H9 (cell line): ENCODE measurements at regions not wholly inside any gene's neighbourhood (a gene's known extent, or its start where the extent isn't known, plus 50 kb on each side); places are given as distances from the start of the nearest gene placed in this dataset.
"Not testable (repeated sequence)": the region's sequence is repeated elsewhere in the genome, so short reads cannot be mapped to it uniquely, and the experiment has no call there.

Source experiments
- DNase-seq: peaks from one replicate; pipeline ENCODE4 v3.0.0-alpha.2; 2017
- H2AFZ ChIP-seq: one replicate; pipeline ENCODE4 v1.6.1; 2013; ENCODE audit warnings: mild to moderate bottlenecking, low read length, control low read depth, moderate library complexity
- H2AK5ac ChIP-seq: 2 replicates; pipeline ENCODE4 v1.6.1; 2013; ENCODE audit warnings: low read length, control low read depth, mixed read lengths; ENCODE audit not compliant: insufficient read length
- H2BK120ac ChIP-seq: one replicate; pipeline ENCODE4 v1.6.1; 2013; ENCODE audit warnings: low read depth, mild to moderate bottlenecking, low read length, control low read depth, inconsistent platforms; ENCODE audit not compliant: poor library complexity, severe bottlenecking
- H2BK12ac ChIP-seq: 2 replicates; pipeline ENCODE4 v1.6.1; 2013; ENCODE audit warnings: low read length, control low read depth, mixed read lengths, low read depth; ENCODE audit not compliant: insufficient read length
- H2BK15ac ChIP-seq: 2 replicates; pipeline ENCODE4 v1.6.1; 2013; ENCODE audit warnings: low read depth, low read length, control low read depth
- H2BK20ac ChIP-seq: one replicate; pipeline ENCODE4 v1.6.1; 2013; ENCODE audit warnings: low read depth, mild to moderate bottlenecking, low read length, control low read depth, inconsistent platforms; ENCODE audit not compliant: poor library complexity, severe bottlenecking
- H2BK5ac ChIP-seq: 2 replicates; pipeline ENCODE4 v1.6.1; 2013; ENCODE audit warnings: low read length, control low read depth, mixed read lengths; ENCODE audit not compliant: insufficient read length
- H3K14ac ChIP-seq: 2 replicates; pipeline ENCODE4 v1.6.1; 2013; ENCODE audit warnings: low read length, control low read depth; ENCODE audit not compliant: insufficient read depth
- H3K18ac ChIP-seq: 2 replicates; pipeline ENCODE4 v1.6.1; 2013; ENCODE audit warnings: low read depth, mild to moderate bottlenecking, mixed read lengths, low read length, control low read depth; ENCODE audit not compliant: insufficient read length
- H3K23ac ChIP-seq: 2 replicates; pipeline ENCODE4 v1.6.1; 2013; ENCODE audit warnings: low read length, control low read depth, mixed read lengths, low read depth; ENCODE audit not compliant: insufficient read length
- H3K23me2 ChIP-seq: 2 replicates; pipeline ENCODE4 v1.6.1; 2013; ENCODE audit warnings: low read depth, mild to moderate bottlenecking, mixed read lengths, low read length, control low read depth; ENCODE audit not compliant: insufficient read length, poor library complexity, severe bottlenecking
- H3K27ac ChIP-seq: 2 replicates; pipeline ENCODE4 v1.5.1; 2013; ENCODE audit warnings: low read length, control low read depth, mixed read lengths, low read depth; ENCODE audit not compliant: insufficient read length
- H3K27me3 ChIP-seq: 2 replicates; pipeline ENCODE4 v1.6.1; 2013; ENCODE audit warnings: low read length, control low read depth, inconsistent platforms; ENCODE audit not compliant: insufficient read depth
- H3K4ac ChIP-seq: 2 replicates; pipeline ENCODE4 v1.6.1; 2013; ENCODE audit warnings: low read depth, mild to moderate bottlenecking, control low read depth, inconsistent platforms, low read length, moderate library complexity
- H3K4me1 ChIP-seq: 2 replicates; pipeline ENCODE4 v1.6.1; 2013; ENCODE audit warnings: low read length, control low read depth, inconsistent platforms; ENCODE audit not compliant: insufficient read depth
- H3K4me2 ChIP-seq: 2 replicates; pipeline ENCODE4 v1.6.1; 2013; ENCODE audit warnings: low read length, control low read depth, mixed read lengths; ENCODE audit not compliant: insufficient read length, insufficient read depth
- H3K56ac ChIP-seq: 2 replicates; pipeline ENCODE4 v1.6.1; 2013; ENCODE audit warnings: low read depth, mild to moderate bottlenecking, mixed read lengths, low read length, control low read depth; ENCODE audit not compliant: insufficient read length
- H3K79me1 ChIP-seq: 2 replicates; pipeline ENCODE4 v1.6.1; 2013; ENCODE audit warnings: low read depth, mild to moderate bottlenecking, moderate library complexity, low read length, control low read depth, inconsistent platforms; ENCODE audit not compliant: insufficient read depth, poor library complexity, severe bottlenecking
- H3K79me2 ChIP-seq: 2 replicates; pipeline ENCODE4 v1.6.1; 2013; ENCODE audit warnings: low read length, control low read depth, inconsistent platforms; ENCODE audit not compliant: insufficient read depth
- H3K9ac ChIP-seq: 2 replicates; pipeline ENCODE4 v1.6.1; 2013; ENCODE audit warnings: low read length, control low read depth, mixed read lengths; ENCODE audit not compliant: insufficient read length; ENCODE audit errors: extremely low read depth
- H3K9me3 ChIP-seq: one replicate; pipeline ENCODE4 v1.6.1; 2013; ENCODE audit warnings: low read depth, low read length, inconsistent platforms; ENCODE audit not compliant: control insufficient read depth
- H3T11ph ChIP-seq: one replicate; pipeline ENCODE4 v1.6.1; 2013; ENCODE audit warnings: mild to moderate bottlenecking, low read length, control low read depth, inconsistent platforms
- H4K20me1 ChIP-seq: one replicate; pipeline ENCODE4 v1.6.1; 2013; ENCODE audit not compliant: control insufficient read depth, insufficient read length, insufficient read depth
- H4K5ac ChIP-seq: 2 replicates; pipeline ENCODE4 v1.6.1; 2013; ENCODE audit warnings: low read depth, mild to moderate bottlenecking, mixed read lengths, low read length, control low read depth; ENCODE audit not compliant: insufficient read length
- H4K8ac ChIP-seq: replicated peaks from 2 replicates; pipeline ENCODE4 v1.6.1; 2013; ENCODE audit warnings: low read length, control low read depth, mixed read lengths, low read depth; ENCODE audit not compliant: insufficient read length
- H4K91ac ChIP-seq: 2 replicates; pipeline ENCODE4 v1.6.1; 2013; ENCODE audit warnings: low read depth, mild to moderate bottlenecking, moderate library complexity, mixed read lengths, low read length, control low read depth; ENCODE audit not compliant: insufficient read length
- H3K27ac Mint-ChIP-seq, 3 experiments: 2 replicates in 2 of 3; 3 replicates in 1 of 3; pipeline ENCODE4 v1.8.0; 2020 to 2021; ENCODE audit warnings: mixed read lengths in 3 of 3, mild to moderate bottlenecking in 1 of 3, moderate library complexity in 1 of 3
- H3K27me3 Mint-ChIP-seq: 2 replicates; pipeline ENCODE4 v1.8.0; 2021; ENCODE audit warnings: low read depth, mild to moderate bottlenecking, moderate library complexity, mixed read lengths
- H3K36me3 Mint-ChIP-seq, 3 experiments: 2 replicates in 2 of 3; 3 replicates in 1 of 3; pipeline ENCODE4 v1.8.0; 2020 to 2021; ENCODE audit warnings: low read depth in 3 of 3, mixed read lengths in 3 of 3; ENCODE audit not compliant: insufficient read depth in 1 of 3
- H3K4me1 Mint-ChIP-seq, 2 experiments: 2 replicates each; pipeline ENCODE4 v1.8.0; 2020; ENCODE audit warnings: mixed read lengths in 2 of 2
- H3K4me3 Mint-ChIP-seq, 2 experiments: 2 replicates in 1 of 2; 3 replicates in 1 of 2; pipeline ENCODE4 v1.8.0; 2020 to 2021; ENCODE audit warnings: mild to moderate bottlenecking in 2 of 2, mixed read lengths in 2 of 2, moderate library complexity in 1 of 2
- H3K9me3 Mint-ChIP-seq, 2 experiments: 2 replicates in 1 of 2; 3 replicates in 1 of 2; pipeline ENCODE4 v1.8.0; 2020; ENCODE audit warnings: mild to moderate bottlenecking in 2 of 2, mixed read lengths in 2 of 2, moderate library complexity in 1 of 2
- CTCF ChIP-seq: fragments of 200-600 bp; sonication (generic); conservative IDR thresholded peaks from 3 replicates; pipeline ENCODE4 v1.8.0; 2021; ENCODE audit warnings: antibody characterized with exemption, mild to moderate bottlenecking
- WGBS: extraction: QIAGEN DNeasy Blood & Tissue Kit; methylation state at CpG from one replicate; pipeline ENCODE4 v1.1.7; 2013; ENCODE audit warnings: missing lambda C conversion rate, low lambda C conversion rate, mixed read lengths; ENCODE audit not compliant: insufficient read length; ENCODE audit errors: extremely low coverage; 5-methylcytosine and 5-hydroxymethylcytosine counted together

GRCh38 chr4:181897935-181898334 is 345.3 kb upstream of the TENM3 start:
- TF ChIP-seq CTCF = no peak
- no peaks in the 10 kb centered on the region for H3K79me2 ChIP-seq
- no peaks in the 10 kb centered on the region for H3K27me3 ChIP-seq
- no peak overlapping the region for H3K56ac ChIP-seq
- no peaks in the 10 kb centered on the region for H3K4me1 ChIP-seq
- no peak overlapping the region for H3K9ac ChIP-seq
- no peak overlapping the region for H2BK5ac ChIP-seq
- no CpG with 5 or more reads among the region's 2 CpGs for WGBS
- no peak overlapping the region for H3K27ac Mint-ChIP-seq
- H2AFZ ChIP-seq = no peak overlapping the region
- no peak overlapping the region for H2BK15ac ChIP-seq
- H3K4me1 Mint-ChIP-seq = peaks cover 0 to 4% of the 10 kb centered on the region in 2 experiments; a peak in 1 of 4 replicates
- H2BK12ac ChIP-seq = no peak overlapping the region
- H3K9me3 Mint-ChIP-seq = peaks cover 4 to 6% of the 10 kb centered on the region in 2 experiments
- H3K4me2 ChIP-seq = no peak overlapping the region
- H3K27me3 Mint-ChIP-seq = no peaks in the 10 kb centered on the region
- no peak overlapping the region for H2BK120ac ChIP-seq
- no peak overlapping the region for H3K18ac ChIP-seq
- no peak overlapping the region for H3K27ac ChIP-seq
- H4K91ac ChIP-seq = no peak overlapping the region
- peaks cover 2 to 5% (median 4%) of the 10 kb centered on the region in 3 experiments; a peak in 5 of 7 replicates for H3K36me3 Mint-ChIP-seq
- H3K23ac ChIP-seq = no peak overlapping the region
- H3K4me3 Mint-ChIP-seq = no peak overlapping the region
- H3K9me3 ChIP-seq = no peaks in the 10 kb centered on the region
- no peak overlapping the region for H3K4ac ChIP-seq
- no peak overlapping the region for H2BK20ac ChIP-seq
- no peaks in the 10 kb centered on the region for H4K20me1 ChIP-seq
- H3K14ac ChIP-seq = no peak overlapping the region
- no peak overlapping the region for H3T11ph ChIP-seq
- H4K5ac ChIP-seq = no peak overlapping the region
- no peaks in the 10 kb centered on the region for H3K79me1 ChIP-seq
- H3K23me2 ChIP-seq = no peaks in the 10 kb centered on the region
- no peak overlapping the region for H2AK5ac ChIP-seq
- no peak overlapping the region for H4K8ac ChIP-seq
- no peak for DNase-seq

DNA sequence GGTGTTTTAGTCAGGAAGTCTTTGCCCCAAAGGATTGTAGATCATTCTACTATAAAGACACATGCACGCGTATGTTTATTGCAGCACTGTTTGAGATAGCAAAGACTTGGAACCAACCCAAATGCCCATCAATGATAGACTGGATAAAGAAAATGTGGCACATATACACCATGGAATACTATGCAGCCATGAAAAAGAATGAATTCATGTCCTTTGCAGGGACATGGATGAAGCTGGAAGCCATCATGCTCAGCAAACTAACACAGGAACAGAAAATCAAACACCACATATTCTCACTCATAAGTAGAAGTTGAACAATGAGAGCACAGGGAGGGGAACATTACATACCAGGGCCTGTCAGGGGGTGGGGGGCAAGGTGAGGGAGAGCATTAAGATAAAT is 340.8 kb upstream of the TENM3 start:
- not testable (repeated sequence) for H4K5ac ChIP-seq, H3K4ac ChIP-seq, H3K4me3 Mint-ChIP-seq, H3K4me1 Mint-ChIP-seq, H4K91ac ChIP-seq, H3K79me1 ChIP-seq, H3K27me3 Mint-ChIP-seq, H3T11ph ChIP-seq, H3K27ac ChIP-seq, H2AFZ ChIP-seq, H4K20me1 ChIP-seq, H4K8ac ChIP-seq, H2BK120ac ChIP-seq, H2BK20ac ChIP-seq, H3K27ac Mint-ChIP-seq, H3K14ac ChIP-seq, H3K79me2 ChIP-seq, H3K4me1 ChIP-seq, H3K9me3 ChIP-seq, H3K18ac ChIP-seq, H3K56ac ChIP-seq, H3K9ac ChIP-seq, H2BK12ac ChIP-seq, H2BK5ac ChIP-seq, H3K23ac ChIP-seq, H3K23me2 ChIP-seq, H3K27me3 ChIP-seq, H2AK5ac ChIP-seq, DNase-seq, H3K4me2 ChIP-seq, H2BK15ac ChIP-seq
- Mint-ChIP-seq H3K9me3 (peaks cover 18 to 22% of the 10 kb centered on the region in 2 experiments), H3K36me3 (peaks cover 9 to 25% (median 16%) of the 10 kb centered on the region in 3 experiments)
- WGBS = no CpG with 5 or more reads among the region's 2 CpGs
